Vagina (tissue), 2 donors: ENCODE measurements at regions not wholly inside any gene's neighbourhood (a gene's known extent, or its start where the extent isn't known, plus 50 kb on each side); places are given as distances from the start of the nearest gene placed in this dataset.

Experiments used
- DNase-seq, 2 donors: peaks; one replicate each; pipeline ENCODE4 v3.0.0-alpha.2; 2017; ENCODE audit errors: extremely low spot score in 2 of 2
- H3K27ac ChIP-seq: fragments of 200-600 bp; sonication (generic); one replicate; pipeline ENCODE4 v1.5.1; 2019
- H3K27me3 ChIP-seq: fragments of 200-600 bp; sonication (generic); one replicate; pipeline ENCODE4 v1.5.1; 2019
- H3K36me3 ChIP-seq, 2 donors: fragments of 200-600 bp; sonication (generic); one replicate each; pipeline ENCODE4 v1.5.1; 2017 to 2019
- H3K4me1 ChIP-seq: fragments of 200-600 bp; sonication (generic); one replicate; pipeline ENCODE4 v1.5.1; 2019
- H3K4me3 ChIP-seq, 2 donors: fragments of 200-600 bp; sonication (generic); 1 replicate in 1 of 2; 2 replicates in 1 of 2; pipeline ENCODE4 v1.5.1; 2016 to 2019
- H3K9me3 ChIP-seq: fragments of 200-600 bp; sonication (generic); one replicate; pipeline ENCODE4 v1.5.1; 2019
- POLR2A ChIP-seq, 2 donors: fragments of 450-650 bp; IDR thresholded peaks; one replicate each; pipeline ENCODE4 v1.6.1; 2017; ENCODE audit warnings: antibody characterized with exemption in 2 of 2, mild to moderate bottlenecking in 2 of 2, moderate library complexity in 2 of 2
- POLR2AphosphoS5 ChIP-seq, 2 donors: sonication (generic); formaldehyde crosslinking; IDR thresholded peaks; one replicate each; pipeline ENCODE4 v1.9.0; 2017; ENCODE audit warnings: antibody characterized with exemption in 2 of 2, mild to moderate bottlenecking in 2 of 2, low read depth in 1 of 2; ENCODE audit not compliant: insufficient read depth in 1 of 2
- intact Hi-C: fragments of 100-400 bp; cut with DNase I; formaldehyde crosslinking; loops from one replicate; pipeline ENCODE4 v1.15.1; 2023
- TF ChIP-seq, protein P1 (sequence below), 3 experiments: fragments of 450-650 bp in 2 of 3; fragments of 200-600 bp in 1 of 3; sonication (generic) in 1 of 3; IDR thresholded peaks; one replicate each; pipeline ENCODE4 v1.5.1; 2017 to 2019; ENCODE audit warnings: antibody characterized with exemption in 3 of 3, mild to moderate bottlenecking in 2 of 3, moderate library complexity in 2 of 3

GRCh38 chr4:28730304-28730703, 1869.7 kb downstream of the STIM2 start:
- H3K36me3 ChIP-seq = no peaks in the 10 kb centered on the region
- no peak overlapping the region for H3K27ac ChIP-seq
- no peak for DNase-seq
- H3K27me3 ChIP-seq = no peaks in the 10 kb centered on the region
- intact Hi-C loops = no loop called here
- H3K4me3 ChIP-seq = no peak overlapping the region
- H3K9me3 ChIP-seq = no peaks in the 10 kb centered on the region
- no peak for TF ChIP-seq POLR2AphosphoS5 (IDR thresholded peaks at IDR 0.05; ENCODE audit: insufficient read depth in 1 of 2, low read depth in 1 of 2)
- TF ChIP-seq, protein P1, sequence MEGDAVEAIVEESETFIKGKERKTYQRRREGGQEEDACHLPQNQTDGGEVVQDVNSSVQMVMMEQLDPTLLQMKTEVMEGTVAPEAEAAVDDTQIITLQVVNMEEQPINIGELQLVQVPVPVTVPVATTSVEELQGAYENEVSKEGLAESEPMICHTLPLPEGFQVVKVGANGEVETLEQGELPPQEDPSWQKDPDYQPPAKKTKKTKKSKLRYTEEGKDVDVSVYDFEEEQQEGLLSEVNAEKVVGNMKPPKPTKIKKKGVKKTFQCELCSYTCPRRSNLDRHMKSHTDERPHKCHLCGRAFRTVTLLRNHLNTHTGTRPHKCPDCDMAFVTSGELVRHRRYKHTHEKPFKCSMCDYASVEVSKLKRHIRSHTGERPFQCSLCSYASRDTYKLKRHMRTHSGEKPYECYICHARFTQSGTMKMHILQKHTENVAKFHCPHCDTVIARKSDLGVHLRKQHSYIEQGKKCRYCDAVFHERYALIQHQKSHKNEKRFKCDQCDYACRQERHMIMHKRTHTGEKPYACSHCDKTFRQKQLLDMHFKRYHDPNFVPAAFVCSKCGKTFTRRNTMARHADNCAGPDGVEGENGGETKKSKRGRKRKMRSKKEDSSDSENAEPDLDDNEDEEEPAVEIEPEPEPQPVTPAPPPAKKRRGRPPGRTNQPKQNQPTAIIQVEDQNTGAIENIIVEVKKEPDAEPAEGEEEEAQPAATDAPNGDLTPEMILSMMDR (IDR thresholded peaks at IDR 0.05) = no peak
- H3K4me1 ChIP-seq = no peaks in the 10 kb centered on the region

GRCh38 chr4:28744066-28744465, 1883.4 kb downstream of the STIM2 start:
- H3K27ac ChIP-seq = no peak overlapping the region
- TF ChIP-seq POLR2AphosphoS5 (IDR thresholded peaks at IDR 0.05; ENCODE audit: insufficient read depth in 1 of 2, low read depth in 1 of 2) (no peak), POLR2A (IDR thresholded peaks at IDR 0.05) (no peak)
- TF ChIP-seq, protein P1 (IDR thresholded peaks at IDR 0.05) = no peak
- intact Hi-C loops = no loop called here
- H3K27me3 ChIP-seq = no peaks in the 10 kb centered on the region
- DNase-seq = no peak
- no peaks in the 10 kb centered on the region for H3K36me3 ChIP-seq
- H3K4me3 ChIP-seq = no peak overlapping the region
- H3K4me1 ChIP-seq = no peaks in the 10 kb centered on the region
- no peaks in the 10 kb centered on the region for H3K9me3 ChIP-seq

DNA sequence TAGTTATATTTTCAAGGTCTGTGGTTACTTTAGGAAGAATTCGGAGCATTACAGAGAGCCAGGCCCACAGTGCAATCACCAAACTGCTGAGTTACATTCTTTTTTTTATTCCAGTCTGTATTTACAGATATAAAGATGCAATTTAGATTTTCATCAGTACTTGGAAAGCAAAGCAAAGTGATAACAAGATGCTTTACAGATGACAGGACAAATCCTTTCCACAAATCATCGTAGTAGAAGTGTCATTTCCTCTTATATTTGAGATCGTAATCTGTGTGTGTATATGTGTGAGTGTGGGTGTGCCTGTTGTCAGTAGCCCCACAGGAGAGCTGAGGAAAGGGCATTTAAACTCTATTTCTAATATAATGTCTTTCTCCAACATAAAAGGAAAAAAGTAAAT, 1893.7 kb downstream of the STIM2 start:
- no peak overlapping the region for H3K27ac ChIP-seq
- TF ChIP-seq POLR2A (IDR thresholded peaks at IDR 0.05) (no peak), POLR2AphosphoS5 (IDR thresholded peaks at IDR 0.05; ENCODE audit: insufficient read depth in 1 of 2, low read depth in 1 of 2) (no peak)
- TF ChIP-seq, protein P1 (IDR thresholded peaks at IDR 0.05) = no peak
- intact Hi-C loops = no loop called here

DNA sequence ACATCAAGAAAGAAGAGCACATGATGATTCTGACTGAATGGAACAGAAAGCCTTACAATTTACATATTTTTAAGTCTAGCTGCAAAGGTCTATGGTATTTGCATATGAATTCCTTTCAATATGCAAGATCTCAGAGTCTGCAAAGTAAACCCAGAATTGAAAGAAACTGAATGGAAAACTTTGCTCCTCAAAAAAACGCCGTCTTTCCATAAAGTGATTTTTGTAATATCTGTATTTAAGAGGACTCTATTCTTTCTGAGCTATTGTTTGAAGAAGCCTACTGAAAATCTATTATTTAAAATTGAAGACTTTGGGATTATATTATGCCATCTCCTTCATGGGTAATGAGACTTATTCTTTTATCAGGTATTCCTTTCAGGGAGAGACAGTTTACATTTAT, 1894.4 kb downstream of the STIM2 start:
- intact Hi-C loops = no loop called here
- TF ChIP-seq, protein P1 (IDR thresholded peaks at IDR 0.05) = no peak
- no peak for TF ChIP-seq POLR2A (IDR thresholded peaks at IDR 0.05)
- Histone ChIP-seq H3K36me3 (no peaks in the 10 kb centered on the region), H3K27me3 (no peaks in the 10 kb centered on the region), H3K9me3 (no peaks in the 10 kb centered on the region), H3K4me1 (no peaks in the 10 kb centered on the region), H3K27ac (no peak overlapping the region), H3K4me3 (no peak overlapping the region)
- no peak for DNase-seq

More for the DNA sequence above, 1893.7 kb downstream of the STIM2 start:
- no peak for DNase-seq
- no peaks in the 10 kb centered on the region for H3K36me3 ChIP-seq
- no peaks in the 10 kb centered on the region for H3K27me3 ChIP-seq
- no peaks in the 10 kb centered on the region for H3K4me1 ChIP-seq
- H3K9me3 ChIP-seq = no peaks in the 10 kb centered on the region
- no peak overlapping the region for H3K4me3 ChIP-seq

DNA sequence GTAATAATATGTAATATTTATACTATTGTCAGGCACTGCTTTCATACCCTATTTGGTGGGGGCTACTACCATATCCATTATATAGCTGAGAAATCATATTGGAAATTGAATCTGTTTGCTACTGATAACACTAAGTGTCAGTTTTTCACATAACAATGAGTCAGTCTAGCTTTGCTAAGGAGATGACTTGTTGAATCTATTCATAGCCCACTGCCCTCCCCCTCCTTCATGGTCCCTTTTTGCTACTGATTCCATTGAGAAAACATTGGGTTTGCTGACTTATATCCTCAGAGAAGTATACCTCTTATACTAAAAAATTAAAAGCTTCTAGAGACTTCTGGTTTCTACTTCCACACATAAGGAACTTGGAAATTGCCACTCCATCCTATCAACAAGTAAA, 1898.4 kb downstream of the STIM2 start:
- H3K27me3 ChIP-seq = no peaks in the 10 kb centered on the region
- H3K9me3 ChIP-seq = no peaks in the 10 kb centered on the region
- intact Hi-C loops = no loop called here
- no peak overlapping the region for H3K27ac ChIP-seq
- no peak overlapping the region for H3K4me3 ChIP-seq
- no peak for TF ChIP-seq POLR2AphosphoS5 (IDR thresholded peaks at IDR 0.05; ENCODE audit: insufficient read depth in 1 of 2, low read depth in 1 of 2)
- TF ChIP-seq, protein P1 (IDR thresholded peaks at IDR 0.05) = no peak
- TF ChIP-seq POLR2A (IDR thresholded peaks at IDR 0.05) = no peak
- no peak for DNase-seq
- no peaks in the 10 kb centered on the region for H3K4me1 ChIP-seq
- no peaks in the 10 kb centered on the region for H3K36me3 ChIP-seq
